Left lung (tissue), 4 donors: ENCODE measurements at regions not wholly inside any gene's neighbourhood (a gene's known extent, or its start where the extent isn't known, plus 50 kb on each side); places are given as distances from the start of the nearest gene placed in this dataset.

Experiments
- ATAC-seq: fragments of 200-7000 bp; cut with Tn5 transposase; one replicate; pipeline ENCODE4 v1.9.1; 2020; ENCODE audit warnings: moderate library complexity
- DNase-seq, 4 donors: peaks; one replicate each; pipeline ENCODE4 v3.0.0-alpha.2; 2013 to 2020
- H3K27ac ChIP-seq, 2 donors: fragments of 200-600 bp; sonication (generic) in 1 of 2; one replicate each; pipeline versions ENCODE4 v1.5.0 to v1.8.0; 2020 to 2021
- H3K27me3 ChIP-seq, 2 donors: fragments of 200-600 bp; sonication (generic) in 1 of 2; one replicate each; pipeline versions ENCODE4 v1.5.0 to v1.8.0; 2020 to 2021
- H3K36me3 ChIP-seq, 2 donors: fragments of 200-600 bp; sonication (generic) in 1 of 2; one replicate each; pipeline versions ENCODE4 v1.5.0 to v1.8.0; 2020 to 2021
- H3K4me1 ChIP-seq, 2 donors: fragments of 200-600 bp; one replicate each; pipeline ENCODE4 v1.8.0; 2021
- H3K4me3 ChIP-seq, 2 donors: fragments of 200-600 bp; sonication (generic) in 1 of 2; one replicate each; pipeline versions ENCODE4 v1.5.0 to v1.8.0; 2020 to 2021; ENCODE audit warnings: mild to moderate bottlenecking in 1 of 2
- H3K9me3 ChIP-seq, 2 donors: fragments of 200-600 bp; sonication (generic) in 1 of 2; one replicate each; pipeline versions ENCODE4 v1.5.0 to v1.8.0; 2020 to 2021
- intact Hi-C, 2 donors: fragments of 100-400 bp; cut with DNase I; formaldehyde crosslinking; loops; one replicate each; pipeline versions ENCODE4 v1.11.2 to v1.14.2; 2022
- TF ChIP-seq, protein P1 (sequence below), 2 donors: fragments of 200-600 bp; sonication (generic) in 1 of 2; IDR thresholded peaks; one replicate each; pipeline versions ENCODE4 v1.5.0 to v1.8.0; 2021; ENCODE audit warnings: antibody characterized with exemption in 2 of 2
- donor health status: DM: no; HTN: yes; CAD: no.
- donor health status: DM: no; HTN: no; CAD: no.

- ATAC-seq (no peak), DNase-seq (no peak)
- no peak overlapping the region for H3K4me3 ChIP-seq
- no peak overlapping the region for H3K27ac ChIP-seq
- H3K36me3 ChIP-seq: no peaks in the 10 kb centered on the region
- TF ChIP-seq, protein P1, sequence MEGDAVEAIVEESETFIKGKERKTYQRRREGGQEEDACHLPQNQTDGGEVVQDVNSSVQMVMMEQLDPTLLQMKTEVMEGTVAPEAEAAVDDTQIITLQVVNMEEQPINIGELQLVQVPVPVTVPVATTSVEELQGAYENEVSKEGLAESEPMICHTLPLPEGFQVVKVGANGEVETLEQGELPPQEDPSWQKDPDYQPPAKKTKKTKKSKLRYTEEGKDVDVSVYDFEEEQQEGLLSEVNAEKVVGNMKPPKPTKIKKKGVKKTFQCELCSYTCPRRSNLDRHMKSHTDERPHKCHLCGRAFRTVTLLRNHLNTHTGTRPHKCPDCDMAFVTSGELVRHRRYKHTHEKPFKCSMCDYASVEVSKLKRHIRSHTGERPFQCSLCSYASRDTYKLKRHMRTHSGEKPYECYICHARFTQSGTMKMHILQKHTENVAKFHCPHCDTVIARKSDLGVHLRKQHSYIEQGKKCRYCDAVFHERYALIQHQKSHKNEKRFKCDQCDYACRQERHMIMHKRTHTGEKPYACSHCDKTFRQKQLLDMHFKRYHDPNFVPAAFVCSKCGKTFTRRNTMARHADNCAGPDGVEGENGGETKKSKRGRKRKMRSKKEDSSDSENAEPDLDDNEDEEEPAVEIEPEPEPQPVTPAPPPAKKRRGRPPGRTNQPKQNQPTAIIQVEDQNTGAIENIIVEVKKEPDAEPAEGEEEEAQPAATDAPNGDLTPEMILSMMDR (IDR thresholded peaks at IDR 0.05): no peak
- no peaks in the 10 kb centered on the region for H3K4me1 ChIP-seq
- intact Hi-C loops: no loop called here
- H3K9me3 ChIP-seq: no peaks in the 10 kb centered on the region
- no peaks in the 10 kb centered on the region for H3K27me3 ChIP-seq
Measured at GRCh38 chrX:140053846-140054245, 88.5 kb upstream of the CXorf66 start.

GRCh38 chrX:140050906-140051305, 85.6 kb upstream of the CXorf66 start:
- no peaks in the 10 kb centered on the region for H3K9me3 ChIP-seq
- ATAC-seq: no peak
- no peak overlapping the region for H3K27ac ChIP-seq
- intact Hi-C loops: no loop called here
- no peaks in the 10 kb centered on the region for H3K36me3 ChIP-seq
- no peaks in the 10 kb centered on the region for H3K27me3 ChIP-seq
- H3K4me3 ChIP-seq: no peak overlapping the region
- peak in 2 of 4 donors; percentile 1 to 2 for DNase-seq
- TF ChIP-seq, protein P1 (IDR thresholded peaks at IDR 0.05): peak in 1 of 2 donors; percentile 24
- H3K4me1 ChIP-seq: no peaks in the 10 kb centered on the region

GRCh38 chrX:140040386-140040785, 75.1 kb upstream of the CXorf66 start:
- intact Hi-C loops: no loop called here
- no peaks in the 10 kb centered on the region for H3K27me3 ChIP-seq
- no peak overlapping the region for H3K27ac ChIP-seq
- H3K9me3 ChIP-seq: peaks cover 0 to 5% of the 10 kb centered on the region in 2 donors
- H3K36me3 ChIP-seq: no peaks in the 10 kb centered on the region
- H3K4me3 ChIP-seq: no peak overlapping the region
- no peak for ATAC-seq
- TF ChIP-seq, protein P1 (IDR thresholded peaks at IDR 0.05): no peak
- DNase-seq: no peak
- no peaks in the 10 kb centered on the region for H3K4me1 ChIP-seq

GRCh38 chrX:140038842-140039241, 73.5 kb upstream of the CXorf66 start:
- Histone ChIP-seq H3K36me3 (no peaks in the 10 kb centered on the region), H3K4me3 (no peak overlapping the region), H3K27me3 (no peaks in the 10 kb centered on the region), H3K4me1 (no peaks in the 10 kb centered on the region), H3K9me3 (peaks cover 0 to 5% of the 10 kb centered on the region in 2 donors), H3K27ac (no peak overlapping the region)
- TF ChIP-seq, protein P1 (IDR thresholded peaks at IDR 0.05): no peak
- intact Hi-C loops: no loop called here
- ATAC-seq (no peak), DNase-seq (no peak)

GRCh38 chrX:140034916-140035315, 69.6 kb upstream of the CXorf66 start:
- TF ChIP-seq, protein P1 (IDR thresholded peaks at IDR 0.05): no peak
- Histone ChIP-seq H3K4me3 (no peak overlapping the region), H3K27ac (no peak overlapping the region), H3K9me3 (peaks cover 0 to 5% of the 10 kb centered on the region in 2 donors), H3K36me3 (no peaks in the 10 kb centered on the region), H3K27me3 (no peaks in the 10 kb centered on the region), H3K4me1 (no peaks in the 10 kb centered on the region)
- intact Hi-C loops: no loop called here
- no peak for ATAC-seq
- DNase-seq: no peak
